GM19452 (cell line): ENCODE measurements at regions not wholly inside any gene's neighbourhood (a gene's known extent, or its start where the extent isn't known, plus 50 kb on each side); places are given as distances from the start of the nearest gene placed in this dataset.

Experiments
- ATAC-seq: cut with Tn5 transposase; IDR thresholded peaks from one replicate; pipeline ENCODE4 v1.9.1; 2021; ENCODE audit not compliant: unreplicated experiment

DNA sequence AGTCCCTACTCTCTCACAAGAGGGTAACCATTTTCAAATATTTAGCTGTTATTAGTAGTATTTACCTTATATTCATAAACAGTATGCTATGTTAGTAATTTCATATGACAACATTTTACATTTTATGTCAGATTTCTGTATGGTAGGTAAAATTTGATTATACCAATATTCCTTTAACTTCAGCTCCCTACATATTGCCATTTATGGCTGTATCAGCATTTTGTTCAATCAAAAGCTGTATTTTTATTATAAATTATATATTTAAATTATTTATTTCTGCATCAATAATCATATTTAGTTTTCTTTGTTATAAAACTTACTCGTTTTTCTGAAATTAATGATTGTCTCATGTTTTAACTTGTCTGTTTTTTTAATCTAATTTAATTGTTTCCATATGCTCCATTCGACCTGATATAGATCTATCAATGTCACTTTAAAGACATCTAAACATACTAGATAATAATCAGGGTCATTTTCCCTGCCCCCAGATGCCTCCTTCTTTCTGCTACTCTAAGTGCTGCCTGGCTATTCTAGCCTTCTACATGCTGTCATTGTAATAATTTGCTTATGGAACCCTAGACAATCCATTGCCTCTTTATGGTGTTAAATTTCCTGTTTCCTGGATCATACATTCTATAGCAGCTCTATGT is 1976.7 kb upstream of the ADGRL3 start:
- no peak for ATAC-seq

DNA sequence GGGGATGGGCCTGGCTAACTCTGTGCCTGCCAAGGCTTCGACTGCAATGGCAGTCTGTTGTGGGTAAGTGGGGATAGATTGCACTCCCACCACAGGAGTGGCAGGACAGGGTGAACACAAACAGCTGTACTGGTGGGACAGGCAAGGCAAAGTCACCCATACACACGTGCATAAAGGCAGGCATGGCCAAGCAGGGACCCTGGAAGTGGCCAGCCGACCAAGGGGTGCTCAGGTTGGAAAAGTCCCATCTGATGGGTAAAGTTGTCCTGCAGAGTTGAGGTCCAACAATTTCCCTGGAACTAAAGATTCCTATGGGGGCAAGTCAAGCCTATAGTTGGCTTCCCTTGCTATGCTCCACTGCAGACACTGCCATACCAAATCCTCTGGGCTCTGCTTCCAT is 1961.9 kb upstream of the ADGRL3 start:
- no peak for ATAC-seq

DNA sequence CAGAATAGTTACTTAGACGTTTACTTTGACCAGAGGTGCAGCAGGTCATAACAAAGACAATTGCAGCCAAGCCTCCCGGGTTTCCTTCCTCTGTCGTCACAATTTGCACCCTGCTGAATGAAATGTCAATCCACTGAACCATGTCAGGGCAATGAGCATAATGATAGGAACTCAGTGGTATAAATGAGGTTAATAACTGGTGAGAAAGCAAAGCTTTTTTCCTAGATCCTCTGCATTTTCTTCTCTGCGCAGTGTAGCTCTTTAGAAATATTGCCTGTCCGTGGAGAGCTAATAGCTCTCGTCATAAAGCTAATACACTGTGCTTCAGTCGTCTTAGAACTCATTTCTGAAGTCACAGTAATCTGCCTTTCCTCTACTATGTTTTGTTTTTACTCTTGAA is 1960.1 kb upstream of the ADGRL3 start:
- ATAC-seq, result no peak

DNA sequence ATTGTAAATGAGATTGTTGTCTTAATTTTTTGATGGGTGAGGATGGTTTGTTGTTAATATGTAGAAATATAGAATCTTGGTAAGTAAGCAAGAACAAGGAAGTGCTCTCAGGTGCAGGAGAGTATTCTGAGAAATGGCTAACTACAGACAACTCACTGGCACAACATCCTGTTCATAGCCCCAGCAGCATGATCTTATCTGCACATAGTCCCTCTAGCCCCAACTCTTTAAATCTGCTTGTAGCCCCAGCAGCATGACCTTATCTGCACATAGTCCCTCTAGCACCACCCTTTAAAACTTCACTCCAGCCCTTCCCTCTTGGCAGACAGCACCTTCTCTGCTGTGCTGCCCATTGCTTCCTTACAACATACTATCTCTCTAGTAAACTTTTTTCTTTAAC is 1957.1 kb upstream of the ADGRL3 start:
- no peak for ATAC-seq

DNA sequence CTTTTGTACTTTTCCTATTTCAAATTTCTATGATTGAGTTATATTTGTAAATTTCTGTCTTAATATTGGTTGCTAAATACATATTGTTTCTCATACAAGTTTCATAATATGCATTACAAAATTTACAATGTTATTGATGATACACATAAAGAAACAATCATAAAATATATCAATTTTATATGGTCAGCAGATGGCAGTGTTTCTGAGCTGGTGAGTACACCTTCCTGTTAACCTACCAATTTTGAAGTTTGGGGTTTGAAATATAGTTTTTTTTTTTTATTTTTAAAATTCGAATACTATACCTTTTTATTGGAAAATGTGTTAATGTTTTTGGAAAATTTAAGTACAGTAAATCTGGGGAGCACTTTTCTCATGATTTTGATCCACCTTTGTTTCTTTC is 1953.1 kb upstream of the ADGRL3 start:
- ATAC-seq, result no peak

DNA sequence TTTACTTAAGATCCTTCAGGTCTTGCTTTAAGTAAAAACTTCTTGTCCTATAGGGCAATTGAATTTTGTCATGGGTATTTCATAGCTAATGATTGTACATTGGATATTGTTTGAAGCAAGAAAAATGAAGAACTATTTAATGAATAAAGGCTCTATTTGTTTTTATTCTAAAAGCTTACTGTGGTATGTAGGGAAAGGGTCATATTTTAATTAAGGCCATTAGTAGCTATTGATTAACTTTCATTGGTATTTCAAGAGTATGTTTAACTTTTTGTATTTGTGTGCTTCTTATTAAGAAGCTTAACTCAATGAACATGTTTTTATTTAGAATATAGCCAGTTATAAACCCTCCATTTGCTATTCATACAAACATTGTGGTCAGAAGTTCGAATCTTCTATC is 1951.8 kb upstream of the ADGRL3 start:
- ATAC-seq, result no peak

DNA sequence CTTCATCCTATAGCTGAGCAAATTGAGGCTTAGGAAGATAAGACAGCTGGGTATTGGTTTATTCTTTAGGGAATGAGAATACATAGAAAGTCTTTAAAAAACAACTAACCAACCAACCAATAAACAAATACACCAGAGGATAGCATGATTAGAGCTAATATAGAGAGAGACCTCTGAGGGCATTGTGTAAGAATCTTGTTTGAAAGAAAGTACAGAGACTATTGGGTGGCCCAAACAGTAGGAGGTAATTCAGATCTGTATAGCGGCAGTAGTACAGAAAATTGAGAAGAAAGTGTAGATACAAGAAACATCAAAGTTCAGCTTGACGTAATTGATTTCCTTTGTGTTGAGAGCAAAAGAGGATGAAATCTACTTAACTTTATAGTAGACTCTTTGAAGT is 1951.0 kb upstream of the ADGRL3 start:
- no peak for ATAC-seq

DNA sequence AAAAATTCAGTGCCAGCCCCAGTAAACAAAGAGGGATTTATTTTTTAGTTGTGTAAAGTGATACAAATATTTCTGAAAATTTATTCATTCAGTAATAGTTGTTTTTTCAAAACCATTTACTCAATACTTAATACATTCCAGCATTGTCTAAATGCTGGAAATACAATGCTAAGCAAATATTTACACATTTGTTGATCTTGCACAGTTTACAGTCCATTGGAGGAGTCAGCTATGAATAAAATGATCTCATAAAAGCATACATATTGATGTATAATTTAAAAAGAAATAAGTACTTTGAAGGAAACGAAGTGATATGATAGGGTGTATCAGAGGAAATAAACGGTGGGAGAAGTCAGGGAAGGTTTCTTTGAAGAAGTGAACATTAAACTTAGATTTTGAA is 1942.1 kb upstream of the ADGRL3 start:
- ATAC-seq, result no peak

DNA sequence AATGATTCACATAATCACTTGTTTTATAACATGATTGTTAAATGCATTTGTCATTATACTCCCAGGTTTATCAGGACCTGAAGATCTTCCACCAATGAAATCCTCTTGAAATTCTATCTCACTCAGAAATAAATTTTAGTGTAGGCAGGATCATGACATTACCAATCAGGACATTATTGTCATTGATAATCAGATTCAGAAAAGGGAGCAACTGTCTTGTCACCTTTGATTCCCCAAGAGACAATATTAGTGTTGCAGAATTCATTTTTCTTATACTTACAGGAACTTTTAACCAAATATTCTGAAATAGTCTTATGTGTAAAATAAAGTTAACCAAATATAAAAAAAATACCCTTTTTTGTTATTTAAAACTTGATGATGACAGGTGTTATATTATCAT is 1892.5 kb upstream of the ADGRL3 start:
- no peak for ATAC-seq

DNA sequence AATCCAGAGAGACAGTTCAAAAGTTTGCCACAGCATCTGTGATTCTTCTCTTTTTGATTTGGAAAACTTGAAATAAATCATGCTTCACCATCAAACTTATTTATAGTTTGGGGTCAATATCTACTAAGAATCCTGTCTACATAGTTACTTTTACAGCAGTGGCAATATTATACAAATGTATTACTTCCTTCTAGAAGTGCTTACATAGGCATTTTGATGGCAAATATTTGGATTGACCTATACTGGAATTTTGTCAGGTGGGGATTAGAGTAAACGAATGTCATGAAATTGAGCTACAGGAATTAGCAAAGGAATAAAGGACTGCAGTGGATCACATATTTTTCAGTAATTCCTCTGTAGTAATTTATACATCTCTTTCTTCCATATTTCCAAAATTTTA is 1885.5 kb upstream of the ADGRL3 start:
- no peak for ATAC-seq

DNA sequence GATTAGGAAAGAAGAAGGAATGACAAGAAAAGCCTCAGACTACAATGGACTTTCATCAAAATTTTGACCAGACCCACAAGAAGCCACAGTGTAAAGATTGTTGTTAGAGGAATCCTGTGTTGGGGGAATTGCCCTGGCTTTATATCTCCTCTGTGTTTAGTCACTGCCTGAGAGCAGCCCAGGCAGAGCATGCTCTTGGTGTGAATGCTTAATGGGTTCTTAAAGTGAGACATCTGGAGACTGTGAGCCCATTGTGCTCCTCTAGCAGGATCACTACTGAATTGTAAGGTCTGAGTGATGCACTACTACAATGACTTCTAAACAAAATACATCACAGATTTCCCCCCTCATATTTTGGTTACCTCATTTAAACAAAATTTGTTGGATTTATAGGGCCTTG is 1860.5 kb upstream of the ADGRL3 start:
- no peak for ATAC-seq

DNA sequence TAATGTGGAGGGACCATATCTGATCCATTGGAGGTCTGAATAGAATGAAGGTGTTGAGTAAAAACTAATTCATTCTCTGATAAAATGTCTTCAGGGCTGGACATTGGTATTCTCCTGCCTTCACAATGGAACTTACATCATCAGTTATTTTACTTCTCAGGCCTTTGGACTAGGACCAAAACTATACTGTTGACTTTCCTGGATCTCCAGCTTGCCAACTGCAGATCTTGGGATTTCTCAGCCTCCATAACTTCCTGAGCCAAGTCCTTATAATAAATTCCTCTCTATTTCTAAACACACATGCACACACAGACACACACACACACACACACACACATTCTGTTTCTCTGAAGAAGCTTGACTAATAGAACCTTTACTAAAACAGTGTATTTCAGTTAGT is 1858.6 kb upstream of the ADGRL3 start:
- no peak for ATAC-seq

DNA sequence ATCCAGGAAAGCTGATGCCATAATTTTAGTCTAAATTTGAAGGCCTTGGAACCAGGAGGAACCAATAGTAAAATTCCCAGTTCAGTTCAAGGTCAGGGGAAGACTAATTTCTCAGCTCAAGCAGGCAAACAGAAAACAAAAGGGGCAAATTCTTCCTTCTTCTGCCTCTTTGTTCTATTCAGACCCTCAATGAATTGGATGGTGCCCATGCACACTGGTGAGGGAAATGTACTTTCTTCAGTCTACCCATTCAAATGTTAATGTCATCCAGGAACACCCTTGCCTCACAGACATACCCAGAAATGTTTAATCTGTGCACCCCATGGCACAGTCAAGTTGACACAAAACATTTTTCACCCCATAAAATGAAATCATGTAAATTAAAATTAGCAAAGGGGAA is 1851.2 kb upstream of the ADGRL3 start:
- ATAC-seq, result no peak

DNA sequence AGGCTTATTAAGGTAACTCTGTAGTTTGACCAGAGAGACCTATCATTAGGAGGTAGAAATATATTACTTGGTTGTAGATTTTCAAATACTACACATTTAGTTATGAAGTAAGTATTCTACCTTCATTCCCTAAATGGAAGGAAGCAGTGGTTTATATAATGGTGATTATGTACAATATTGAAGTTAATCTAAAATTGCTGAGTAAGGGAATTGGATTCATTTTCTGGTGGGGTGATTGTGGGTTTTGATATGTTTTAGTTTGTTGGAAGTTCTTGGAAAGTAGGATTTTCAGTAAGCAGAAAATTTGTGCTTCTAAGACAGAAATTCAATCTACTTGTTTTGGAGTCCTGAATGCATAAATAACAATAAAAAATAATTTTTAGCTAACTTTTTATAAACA is 1830.9 kb upstream of the ADGRL3 start:
- no peak for ATAC-seq

DNA sequence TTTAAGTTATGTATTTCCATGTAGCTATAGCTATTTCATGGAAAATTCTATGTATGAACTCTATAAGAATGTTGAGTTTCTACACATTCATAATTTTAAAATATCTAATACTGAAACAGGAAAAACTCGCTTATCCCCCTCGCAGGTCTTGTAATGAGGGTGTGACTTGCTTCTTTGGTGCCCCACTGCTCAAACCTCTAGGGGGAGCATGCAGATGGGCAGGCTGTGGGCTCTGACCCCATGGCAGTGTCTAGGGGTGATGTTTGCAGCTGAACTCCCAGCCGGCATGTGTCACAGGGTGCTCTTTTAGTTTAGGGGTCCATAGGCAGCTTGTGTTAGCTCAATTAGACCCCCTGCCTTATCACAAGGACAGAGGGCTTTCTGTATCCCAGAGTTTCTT is 1825.7 kb upstream of the ADGRL3 start:
- ATAC-seq, result no peak

DNA sequence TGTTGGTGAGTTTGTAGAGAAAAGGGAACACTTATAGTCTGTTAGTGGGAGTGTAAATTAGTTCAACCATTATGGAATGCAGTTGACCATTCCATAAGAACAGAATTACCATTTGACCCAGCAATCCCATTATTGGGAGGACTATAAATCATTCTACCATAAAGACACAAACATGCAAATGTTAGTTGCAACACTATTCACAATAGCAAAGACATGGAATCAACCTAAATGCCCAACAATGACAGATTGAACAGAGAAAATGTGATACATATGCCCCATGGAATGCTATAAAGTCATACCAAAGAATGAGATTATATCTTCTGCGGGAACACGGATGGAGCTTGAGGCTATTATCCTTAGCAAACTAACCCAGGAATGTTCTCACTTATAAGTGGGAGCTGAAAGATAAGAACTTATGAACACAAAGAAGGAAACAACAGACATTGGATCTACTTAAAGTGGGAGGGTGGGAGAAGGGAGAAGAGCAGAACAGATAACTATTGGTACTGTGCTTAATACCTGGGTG is 1819.2 kb upstream of the ADGRL3 start:
- no peak for ATAC-seq

DNA sequence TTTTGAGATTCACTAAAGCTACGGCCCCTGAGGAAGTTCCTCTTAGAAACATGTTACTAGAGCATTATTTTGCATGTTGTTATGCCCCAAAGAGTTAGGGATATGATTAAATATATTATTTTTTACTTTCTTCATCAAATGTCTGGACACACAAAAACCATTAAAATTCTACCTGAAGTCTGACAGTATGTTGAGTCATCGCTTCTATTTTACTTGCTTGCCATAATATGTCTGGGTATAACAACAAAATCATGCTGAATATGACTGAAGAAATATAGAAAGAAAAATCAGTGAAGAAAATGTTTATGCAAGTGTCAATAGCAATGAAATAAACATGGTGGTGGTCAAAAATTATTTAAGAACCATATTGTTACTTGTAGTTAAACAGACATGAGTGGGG is 1818.5 kb upstream of the ADGRL3 start:
- no peak for ATAC-seq

DNA sequence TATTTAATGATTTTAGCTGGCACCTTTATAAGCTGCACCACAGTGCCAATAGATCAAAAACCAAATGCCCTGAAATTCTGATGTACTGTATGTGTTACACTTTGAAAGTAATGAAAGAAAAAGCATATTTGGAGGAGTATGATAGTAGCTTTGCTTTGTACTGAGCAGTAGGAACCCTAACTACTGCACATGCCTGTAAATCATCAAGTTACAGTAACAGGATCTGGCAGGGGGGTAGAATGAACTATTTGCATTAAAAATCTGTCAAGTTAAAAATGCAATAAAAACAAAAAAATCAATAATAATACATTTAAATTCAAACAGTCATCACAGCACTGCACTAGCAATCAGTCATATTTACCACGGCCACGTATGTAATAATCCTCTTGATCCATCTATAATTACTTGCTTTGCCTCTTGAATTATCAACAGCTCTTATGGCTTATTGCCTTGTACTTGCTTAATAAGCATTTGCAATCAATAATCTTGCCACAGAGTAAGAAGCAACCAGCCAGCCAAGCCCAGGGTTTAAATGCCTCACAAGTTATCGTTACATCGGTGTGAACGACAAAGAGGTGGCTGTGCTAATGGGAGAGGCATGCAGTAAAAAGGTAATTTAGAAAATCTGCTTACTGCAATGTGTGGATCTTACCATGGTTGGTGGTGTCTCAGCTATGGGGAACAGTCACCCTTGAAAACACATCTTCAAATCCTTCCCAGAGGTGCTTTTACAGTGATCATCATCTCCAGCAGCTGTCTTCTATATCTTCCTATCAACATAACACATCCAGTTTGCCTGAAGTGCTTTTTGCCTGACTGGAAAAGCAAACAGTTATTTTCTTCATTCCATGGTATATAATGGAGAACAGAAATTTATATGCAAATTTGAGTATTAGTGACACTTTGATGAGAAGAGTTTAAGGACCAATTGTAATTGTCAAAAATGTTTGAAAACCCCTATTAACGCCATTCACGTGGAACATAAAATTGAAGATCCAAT is 1812.1 kb upstream of the ADGRL3 start:
- ATAC-seq, result no peak

DNA sequence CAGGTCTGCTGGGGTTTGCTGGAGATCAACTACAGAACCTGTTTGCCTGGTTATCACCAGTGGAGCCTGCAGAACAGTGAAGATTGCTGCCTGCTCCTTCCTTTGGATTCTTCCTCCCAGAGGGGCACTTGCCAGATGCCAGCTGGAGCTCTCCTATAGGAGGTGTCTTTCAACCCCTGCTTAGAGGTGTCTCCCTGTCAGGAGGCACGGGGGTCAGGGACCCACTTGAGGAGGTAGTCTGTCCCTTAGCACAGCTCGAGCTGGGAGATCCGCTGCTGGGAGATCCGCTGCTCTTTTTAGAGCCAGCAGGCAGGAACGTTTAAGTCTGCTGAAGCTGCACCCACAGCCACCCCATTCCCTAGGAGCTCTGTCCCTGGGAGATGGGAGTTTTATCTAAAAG is 1806.3 kb upstream of the ADGRL3 start:
- no peak for ATAC-seq

DNA sequence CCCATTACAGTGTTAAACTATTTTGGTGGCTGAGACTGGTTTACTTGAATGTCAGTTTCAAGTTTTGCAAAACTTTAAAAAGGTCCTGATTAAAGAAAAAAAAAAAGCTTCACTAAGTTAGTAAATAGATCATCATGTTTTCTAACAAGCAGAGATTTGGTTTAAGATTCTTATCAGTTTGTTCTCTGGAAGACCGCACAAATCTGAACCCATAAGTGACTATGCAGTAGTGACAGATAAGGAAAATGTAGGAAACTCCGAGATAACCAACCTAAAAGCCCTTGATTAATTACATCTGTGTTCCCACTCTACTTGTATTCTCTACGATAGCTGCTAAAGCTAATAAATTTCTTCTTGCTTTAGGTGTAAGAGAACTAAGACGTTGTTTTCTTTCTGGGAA is 1799.8 kb upstream of the ADGRL3 start:
- no peak for ATAC-seq

DNA sequence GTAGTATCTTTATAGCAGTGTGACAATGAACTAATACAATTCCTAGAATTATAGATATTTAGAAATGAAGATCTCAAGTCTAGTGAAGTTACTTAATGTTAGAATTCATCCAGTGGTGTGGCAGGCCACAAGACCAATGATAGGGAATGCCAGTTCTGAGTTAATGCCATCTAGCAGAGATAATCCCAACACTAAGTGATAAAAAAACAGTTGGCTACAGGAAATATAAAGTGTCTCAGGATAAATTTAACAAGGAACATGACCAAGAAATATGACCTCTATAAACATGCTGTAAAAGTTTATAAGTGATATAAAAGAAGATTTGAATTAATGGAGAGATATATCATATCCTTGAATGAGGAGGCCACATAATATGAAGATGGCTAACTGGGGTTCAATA is 1790.5 kb upstream of the ADGRL3 start:
- no peak for ATAC-seq

DNA sequence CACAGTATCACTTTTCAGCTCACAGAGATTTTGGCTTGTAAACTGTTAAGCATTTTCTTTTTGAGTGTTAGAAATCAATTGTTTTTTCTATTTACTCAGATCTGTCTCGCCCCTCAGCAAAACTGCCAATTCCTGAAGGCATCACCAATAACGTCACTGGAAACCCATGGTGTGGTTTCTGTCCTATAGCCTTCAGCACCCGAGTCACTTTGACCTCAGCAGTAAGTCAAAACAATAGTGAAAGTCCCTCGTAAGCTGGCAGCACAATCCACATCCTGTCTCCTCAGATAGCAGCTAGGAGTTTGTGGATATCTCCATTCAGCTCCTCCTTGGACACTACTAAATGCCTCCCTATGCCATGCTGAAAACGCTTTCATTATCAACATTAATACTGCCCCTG is 1787.4 kb upstream of the ADGRL3 start:
- ATAC-seq, result no peak
